Natural killer cell (primary cell): ENCODE measurements at regions not wholly inside any gene's neighbourhood (a gene's known extent, or its start where the extent isn't known, plus 50 kb on each side); places are given as distances from the start of the nearest gene placed in this dataset.

ENCODE experiments used
- ATAC-seq, 3 donors: fragments of 150-1000 bp in 2 of 3; fragments of 200-7000 bp in 1 of 3; cut with Tn5 transposase; 1 replicate in 1 of 3; 2 replicates in 2 of 3; pipeline ENCODE4 v1.10.0; 2021; ENCODE audit warnings: mild to moderate bottlenecking in 2 of 3, moderate library complexity in 2 of 3
- DNase-seq, 2 donors: peaks; one replicate each; pipeline versions ENCODE4 v3.0.0 to v3.0.0-alpha.2; 2013 to 2021; ENCODE audit warnings: mixed read lengths in 1 of 2
- H3K27ac ChIP-seq: one replicate; pipeline ENCODE4 v1.5.1; 2013; ENCODE audit warnings: mild to moderate bottlenecking, low read length
- H3K27me3 ChIP-seq: one replicate; pipeline ENCODE4 v1.6.1; 2013; ENCODE audit warnings: low read length; ENCODE audit not compliant: control insufficient read depth, insufficient read depth
- H3K36me3 ChIP-seq: one replicate; pipeline ENCODE4 v1.6.1; 2013; ENCODE audit warnings: low read length; ENCODE audit not compliant: control insufficient read depth, insufficient read depth
- H3K4me1 ChIP-seq: one replicate; pipeline ENCODE4 v1.6.1; 2013; ENCODE audit warnings: low read length; ENCODE audit not compliant: control insufficient read depth, insufficient read depth
- H3K4me3 ChIP-seq: one replicate; pipeline ENCODE4 v1.5.1; 2013; ENCODE audit warnings: low read length
- H3K9me3 ChIP-seq: one replicate; pipeline ENCODE4 v1.6.1; 2013; ENCODE audit warnings: low read length; ENCODE audit not compliant: control insufficient read depth, insufficient read depth
- H3K27ac Mint-ChIP-seq, 2 donors: one replicate each; pipeline ENCODE4 v1.8.0; 2022; ENCODE audit warnings: mild to moderate bottlenecking in 2 of 2, mixed read lengths in 2 of 2, moderate library complexity in 1 of 2
- H3K27me3 Mint-ChIP-seq, 2 donors: one replicate each; pipeline ENCODE4 v1.8.0; 2022; ENCODE audit warnings: low read depth in 2 of 2, mixed read lengths in 2 of 2
- H3K36me3 Mint-ChIP-seq: one replicate; pipeline ENCODE4 v1.8.0; 2022; ENCODE audit warnings: mixed read lengths
- H3K4me1 Mint-ChIP-seq, 2 donors: one replicate each; pipeline ENCODE4 v1.8.0; 2022; ENCODE audit warnings: mixed read lengths in 2 of 2
- H3K4me3 Mint-ChIP-seq: one replicate; pipeline ENCODE4 v1.8.0; 2022; ENCODE audit warnings: mild to moderate bottlenecking, moderate library complexity, mixed read lengths
- H3K9me3 Mint-ChIP-seq, 2 donors: one replicate each; pipeline ENCODE4 v1.8.0; 2022; ENCODE audit warnings: mixed read lengths in 2 of 2
- CTCF ChIP-seq: fragments of 200-600 bp; IDR thresholded peaks from one replicate; pipeline ENCODE4 v1.8.0; 2022; ENCODE audit warnings: antibody characterized with exemption
- WGBS: methylation state at CpG from one replicate; pipeline ENCODE4 v1.1.7; 2013; ENCODE audit warnings: missing lambda C conversion rate; ENCODE audit not compliant: insufficient coverage; 5-methylcytosine and 5-hydroxymethylcytosine counted together
- intact Hi-C: fragments of 100-400 bp; cut with micrococcal nuclease; formaldehyde crosslinking; loops from one replicate; pipeline ENCODE4 v1.14.2; 2022

GRCh38 chr15:47388299-47388698 lies 329.0 kb upstream of the SEMA6D start:
- Histone ChIP-seq H3K9me3 (no peaks in the 10 kb centered on the region), H3K27me3 (no peaks in the 10 kb centered on the region), H3K4me1 (no peaks in the 10 kb centered on the region), H3K27ac (no peak overlapping the region), H3K4me3 (no peak overlapping the region), H3K36me3 (no peaks in the 10 kb centered on the region)
- Mint-ChIP-seq H3K36me3 (no peaks in the 10 kb centered on the region), H3K4me3 (no peak overlapping the region), H3K27ac (no peak overlapping the region), H3K27me3 (peaks cover 0 to 12% of the 10 kb centered on the region in 2 donors), H3K4me1 (no peaks in the 10 kb centered on the region), H3K9me3 (peaks cover 0 to 3% of the 10 kb centered on the region in 2 donors)
- ATAC-seq = no peak
- DNase-seq = no peak
- intact Hi-C loops = no loop called here
- 89% methylated on average over 2 of the region's 5 CpGs for WGBS
- TF ChIP-seq CTCF = no peak

- no peak for ATAC-seq
- no peak overlapping the region for H3K4me3 Mint-ChIP-seq
- H3K36me3 ChIP-seq = no peaks in the 10 kb centered on the region
- H3K9me3 Mint-ChIP-seq = peaks cover 0 to 3% of the 10 kb centered on the region in 2 donors
- H3K36me3 Mint-ChIP-seq = no peaks in the 10 kb centered on the region
- H3K9me3 ChIP-seq = no peaks in the 10 kb centered on the region
- no peaks in the 10 kb centered on the region for H3K4me1 ChIP-seq
- intact Hi-C loops = no loop called here
- DNase-seq = no peak
- H3K4me1 Mint-ChIP-seq = no peaks in the 10 kb centered on the region
- no peak overlapping the region for H3K27ac Mint-ChIP-seq
- no peak for TF ChIP-seq CTCF
- 80% methylated on average over 1 of the region's 2 CpGs for WGBS
- H3K27ac ChIP-seq = no peak overlapping the region
- H3K4me3 ChIP-seq = no peak overlapping the region
- H3K27me3 Mint-ChIP-seq = peaks cover 0 to 12% of the 10 kb centered on the region in 2 donors
- no peaks in the 10 kb centered on the region for H3K27me3 ChIP-seq
Observed at GRCh38 chr15:47390208-47390765, 327.0 kb upstream of the SEMA6D start.

- Histone ChIP-seq H3K27me3 (no peaks in the 10 kb centered on the region), H3K4me1 (no peaks in the 10 kb centered on the region), H3K9me3 (no peaks in the 10 kb centered on the region), H3K4me3 (no peak overlapping the region), H3K27ac (no peak overlapping the region), H3K36me3 (no peaks in the 10 kb centered on the region)
- ATAC-seq (no peak), DNase-seq (no peak)
- TF ChIP-seq CTCF = no peak
- intact Hi-C loops = no loop called here
- Mint-ChIP-seq H3K4me1 (no peaks in the 10 kb centered on the region), H3K27me3 (peaks cover 0 to 12% of the 10 kb centered on the region in 2 donors), H3K27ac (no peak overlapping the region), H3K4me3 (no peak overlapping the region), H3K36me3 (no peaks in the 10 kb centered on the region), H3K9me3 (peaks cover 0 to 5% of the 10 kb centered on the region in 2 donors)
- 55% methylated on average over 3 of the region's 6 CpGs for WGBS
Observed at GRCh38 chr15:47394286-47394809, 323.0 kb upstream of the SEMA6D start.

- no peaks in the 10 kb centered on the region for H3K27me3 ChIP-seq
- no peaks in the 10 kb centered on the region for H3K36me3 ChIP-seq
- TF ChIP-seq CTCF = no peak
- H3K4me3 Mint-ChIP-seq = no peak overlapping the region
- no peak for ATAC-seq
- H3K4me1 ChIP-seq = no peaks in the 10 kb centered on the region
- no peaks in the 10 kb centered on the region for H3K36me3 Mint-ChIP-seq
- H3K27ac Mint-ChIP-seq = no peak overlapping the region
- intact Hi-C loops = no loop called here
- peaks cover 0 to 12% of the 10 kb centered on the region in 2 donors for H3K27me3 Mint-ChIP-seq
- no peaks in the 10 kb centered on the region for H3K9me3 ChIP-seq
- no peak overlapping the region for H3K4me3 ChIP-seq
- no peak for DNase-seq
- no peak overlapping the region for H3K27ac ChIP-seq
- H3K9me3 Mint-ChIP-seq = peaks cover 0 to 5% of the 10 kb centered on the region in 2 donors
- no peaks in the 10 kb centered on the region for H3K4me1 Mint-ChIP-seq
Observed at GRCh38 chr15:47395076-47395475, 322.2 kb upstream of the SEMA6D start.
